DOHH2 (cell line): ENCODE measurements at regions not wholly inside any gene's neighbourhood (a gene's known extent, or its start where the extent isn't known, plus 50 kb on each side); places are given as distances from the start of the nearest gene placed in this dataset.

Source experiments
- H3F3A ChIP-seq: fragments of 200-600 bp; sonication (generic), shearing (Covaris generic); 2 replicates; pipeline ENCODE4 v1.6.0; 2016; ENCODE audit warnings: antibody characterized with exemption, mild to moderate bottlenecking; ENCODE audit not compliant: control insufficient read depth, insufficient read depth
- H3K27ac ChIP-seq: fragments of 200-600 bp; sonication (generic); 2 replicates; pipeline ENCODE4 v1.5.1; 2014; ENCODE audit warnings: low read depth, mild to moderate bottlenecking, low read length, moderate library complexity
- H3K27me3 ChIP-seq: fragments of 200-600 bp; sonication (generic); 2 replicates; pipeline ENCODE4 v1.6.1; 2014; ENCODE audit warnings: mild to moderate bottlenecking, low read length, mixed read lengths; ENCODE audit not compliant: control insufficient read depth
- H3K36me3 ChIP-seq: fragments of 200-600 bp; sonication (generic); 2 replicates; pipeline ENCODE4 v1.6.1; 2014; ENCODE audit warnings: mild to moderate bottlenecking, low read length, moderate library complexity, mixed read lengths; ENCODE audit not compliant: control insufficient read depth
- H3K4me1 ChIP-seq: fragments of 200-600 bp; sonication (generic); 2 replicates; pipeline ENCODE4 v1.6.1; 2014; ENCODE audit warnings: mild to moderate bottlenecking, low read length, mixed read lengths; ENCODE audit not compliant: control insufficient read depth
- H3K4me2 ChIP-seq: fragments of 200-600 bp; sonication (generic); 2 replicates; pipeline ENCODE4 v1.6.0; 2014; ENCODE audit warnings: mild to moderate bottlenecking, low read length, moderate library complexity
- H3K4me3 ChIP-seq: fragments of 200-600 bp; sonication (generic); 2 replicates; pipeline ENCODE4 v1.5.1; 2014; ENCODE audit warnings: mild to moderate bottlenecking, low read length, mixed read lengths
- H3K79me2 ChIP-seq: fragments of 200-600 bp; sonication (generic); 2 replicates; pipeline ENCODE4 v1.6.1; 2014; ENCODE audit warnings: mild to moderate bottlenecking, low read length, mixed read lengths; ENCODE audit not compliant: control insufficient read depth
- H3K9me2 ChIP-seq: fragments of 200-600 bp; sonication (generic); replicated peaks from 2 replicates; pipeline ENCODE4 v1.6.1; 2014; ENCODE audit warnings: mild to moderate bottlenecking, low read length, mixed read lengths; ENCODE audit not compliant: control insufficient read depth
- H3K9me3 ChIP-seq: fragments of 200-600 bp; sonication (generic); 2 replicates; pipeline ENCODE4 v1.6.1; 2014; ENCODE audit warnings: antibody characterized with exemption, low read length, mixed read lengths; ENCODE audit not compliant: control insufficient read depth, insufficient read depth
- H4K20me1 ChIP-seq: fragments of 200-600 bp; sonication (generic); 2 replicates; pipeline ENCODE4 v1.6.0; 2014; ENCODE audit warnings: low read depth, mild to moderate bottlenecking, antibody characterized with exemption, low read length, moderate library complexity; ENCODE audit not compliant: control insufficient read depth, insufficient read depth
- EZH2phosphoT487 ChIP-seq: fragments of 200-600 bp; sonication (generic); IDR thresholded peaks from 2 replicates; pipeline ENCODE4 v1.6.1; 2017; ENCODE audit warnings: borderline replicate concordance, mild to moderate bottlenecking, antibody characterized with exemption, low read length, moderate library complexity, mixed read lengths
- TF ChIP-seq, protein P1 (sequence below): fragments of 200-600 bp; sonication (generic); IDR thresholded peaks from one replicate; pipeline ENCODE4 v1.5.1; 2014; ENCODE audit warnings: antibody characterized with exemption, mild to moderate bottlenecking, low read depth, low read length; ENCODE audit not compliant: poor library complexity, severe bottlenecking

DNA sequence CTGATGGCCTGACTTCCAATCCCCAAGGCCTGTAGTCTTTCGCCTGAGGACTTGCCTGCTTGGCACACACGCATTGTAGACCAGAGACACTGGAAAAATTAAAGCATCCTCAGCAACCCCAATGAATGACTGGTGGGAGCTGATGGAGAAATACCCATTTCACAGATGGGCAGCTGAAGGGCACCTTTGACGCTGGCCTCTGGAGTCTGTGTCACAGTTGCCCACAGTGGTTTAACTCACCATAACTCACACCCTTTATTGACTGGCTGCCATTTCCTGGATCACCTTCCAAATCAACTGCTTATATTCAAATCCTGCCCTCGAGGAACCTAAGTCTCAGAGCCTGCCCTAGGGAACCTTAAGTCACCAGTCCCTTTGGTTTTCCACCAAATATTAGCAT, 183.1 kb downstream of the SHQ1 start:
- no peaks in the 10 kb centered on the region for H4K20me1 ChIP-seq
- H3K79me2 ChIP-seq, result no peaks in the 10 kb centered on the region
- no peak overlapping the region for H3K4me3 ChIP-seq
- no peaks in the 10 kb centered on the region for H3F3A ChIP-seq
- no peak overlapping the region for H3K4me2 ChIP-seq
- no peaks in the 10 kb centered on the region; the same call in 1 of the 2 replicates for H3K27me3 ChIP-seq
- H3K4me1 ChIP-seq, result no peaks in the 10 kb centered on the region
- H3K27ac ChIP-seq, result no peak overlapping the region
- no peaks in the 10 kb centered on the region for H3K9me2 ChIP-seq
- TF ChIP-seq EZH2phosphoT487, result no peak
- TF ChIP-seq, protein P1, sequence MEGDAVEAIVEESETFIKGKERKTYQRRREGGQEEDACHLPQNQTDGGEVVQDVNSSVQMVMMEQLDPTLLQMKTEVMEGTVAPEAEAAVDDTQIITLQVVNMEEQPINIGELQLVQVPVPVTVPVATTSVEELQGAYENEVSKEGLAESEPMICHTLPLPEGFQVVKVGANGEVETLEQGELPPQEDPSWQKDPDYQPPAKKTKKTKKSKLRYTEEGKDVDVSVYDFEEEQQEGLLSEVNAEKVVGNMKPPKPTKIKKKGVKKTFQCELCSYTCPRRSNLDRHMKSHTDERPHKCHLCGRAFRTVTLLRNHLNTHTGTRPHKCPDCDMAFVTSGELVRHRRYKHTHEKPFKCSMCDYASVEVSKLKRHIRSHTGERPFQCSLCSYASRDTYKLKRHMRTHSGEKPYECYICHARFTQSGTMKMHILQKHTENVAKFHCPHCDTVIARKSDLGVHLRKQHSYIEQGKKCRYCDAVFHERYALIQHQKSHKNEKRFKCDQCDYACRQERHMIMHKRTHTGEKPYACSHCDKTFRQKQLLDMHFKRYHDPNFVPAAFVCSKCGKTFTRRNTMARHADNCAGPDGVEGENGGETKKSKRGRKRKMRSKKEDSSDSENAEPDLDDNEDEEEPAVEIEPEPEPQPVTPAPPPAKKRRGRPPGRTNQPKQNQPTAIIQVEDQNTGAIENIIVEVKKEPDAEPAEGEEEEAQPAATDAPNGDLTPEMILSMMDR, result no peak
- H3K9me3 ChIP-seq, result no peaks in the 10 kb centered on the region
- no peaks in the 10 kb centered on the region for H3K36me3 ChIP-seq

DNA sequence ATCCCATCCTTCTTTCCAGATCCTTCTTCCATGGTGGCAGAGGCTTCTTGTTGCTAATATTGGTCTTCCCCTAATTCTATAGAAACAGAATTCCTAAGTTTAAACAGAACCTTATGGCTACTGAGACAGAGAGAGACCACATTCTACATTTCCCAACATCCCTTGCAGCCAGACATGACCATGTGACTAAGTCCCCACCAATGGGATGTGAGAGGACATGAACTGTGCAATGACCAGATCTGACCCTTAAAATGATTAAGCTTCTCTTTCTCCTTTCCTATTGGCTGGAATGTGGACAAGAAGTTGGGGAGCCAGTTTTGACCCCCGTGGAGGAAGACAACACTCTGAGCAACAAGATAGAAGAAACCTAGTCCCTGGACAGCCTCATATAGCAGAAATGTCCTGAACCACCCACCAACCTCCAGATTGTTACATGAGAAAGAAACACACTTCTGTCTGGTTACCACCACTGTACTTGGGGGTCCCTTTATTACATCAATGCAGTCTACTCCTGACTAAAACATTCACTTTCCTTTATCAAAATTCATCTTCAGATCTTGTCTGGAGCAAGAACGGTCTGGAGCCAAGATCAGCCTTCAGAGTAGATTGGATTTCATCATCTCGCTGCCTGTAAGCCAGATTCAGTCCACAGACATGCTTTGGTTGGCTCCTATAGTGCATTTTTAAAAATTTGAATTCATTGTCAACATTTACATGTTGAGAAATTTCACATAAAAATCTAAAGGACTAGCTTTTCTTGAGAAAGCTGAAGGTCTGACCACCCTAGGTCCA, 183.9 kb downstream of the SHQ1 start:
- H4K20me1 ChIP-seq, result no peaks in the 10 kb centered on the region
- H3K9me2 ChIP-seq, result no peaks in the 10 kb centered on the region
- no peak for TF ChIP-seq EZH2phosphoT487
- TF ChIP-seq, protein P1, result no peak
- no peaks in the 10 kb centered on the region for H3K36me3 ChIP-seq
- no peaks in the 10 kb centered on the region for H3K4me1 ChIP-seq
- no peaks in the 10 kb centered on the region; the same call in 1 of the 2 replicates for H3K27me3 ChIP-seq
- H3K79me2 ChIP-seq, result no peaks in the 10 kb centered on the region
- H3K9me3 ChIP-seq, result no peaks in the 10 kb centered on the region
- no peak overlapping the region for H3K4me2 ChIP-seq
- no peak overlapping the region for H3K27ac ChIP-seq
- no peaks in the 10 kb centered on the region for H3F3A ChIP-seq
- no peak overlapping the region for H3K4me3 ChIP-seq

DNA sequence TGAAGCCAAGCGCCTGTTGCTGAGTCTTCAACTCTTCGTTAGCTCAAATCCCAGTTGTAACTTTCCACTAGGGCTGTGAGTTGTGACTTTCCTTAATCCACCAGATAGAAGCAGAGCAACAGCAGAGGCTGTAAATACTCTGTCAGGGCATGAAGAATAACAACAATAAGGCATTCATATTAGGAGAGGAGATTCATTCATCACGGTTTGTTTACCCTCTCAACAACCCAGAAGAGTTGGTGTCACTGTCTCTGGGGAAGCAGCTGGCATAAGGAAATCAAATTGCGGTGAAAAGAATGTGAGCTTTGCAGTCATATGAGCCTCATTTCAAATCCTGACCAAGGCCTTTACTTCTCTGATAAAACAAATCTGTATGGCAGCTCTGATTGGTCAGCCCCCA, 184.8 kb downstream of the SHQ1 start:
- Histone ChIP-seq H3K27me3 (no peaks in the 10 kb centered on the region; the same call in 1 of the 2 replicates), H3K4me3 (no peak overlapping the region), H3K4me1 (no peaks in the 10 kb centered on the region), H3K4me2 (no peak overlapping the region), H4K20me1 (no peaks in the 10 kb centered on the region), H3K9me3 (no peaks in the 10 kb centered on the region), H3F3A (no peaks in the 10 kb centered on the region), H3K79me2 (no peaks in the 10 kb centered on the region), H3K9me2 (no peaks in the 10 kb centered on the region), H3K36me3 (no peaks in the 10 kb centered on the region), H3K27ac (no peak overlapping the region)
- TF ChIP-seq EZH2phosphoT487, result no peak
- TF ChIP-seq, protein P1, result no peak
